ENCODE measurements at regions not wholly inside any gene's neighbourhood (a gene's known extent, or its start where the extent isn't known, plus 50 kb on each side); places are given as distances from the start of the nearest gene placed in this dataset.

DNA sequence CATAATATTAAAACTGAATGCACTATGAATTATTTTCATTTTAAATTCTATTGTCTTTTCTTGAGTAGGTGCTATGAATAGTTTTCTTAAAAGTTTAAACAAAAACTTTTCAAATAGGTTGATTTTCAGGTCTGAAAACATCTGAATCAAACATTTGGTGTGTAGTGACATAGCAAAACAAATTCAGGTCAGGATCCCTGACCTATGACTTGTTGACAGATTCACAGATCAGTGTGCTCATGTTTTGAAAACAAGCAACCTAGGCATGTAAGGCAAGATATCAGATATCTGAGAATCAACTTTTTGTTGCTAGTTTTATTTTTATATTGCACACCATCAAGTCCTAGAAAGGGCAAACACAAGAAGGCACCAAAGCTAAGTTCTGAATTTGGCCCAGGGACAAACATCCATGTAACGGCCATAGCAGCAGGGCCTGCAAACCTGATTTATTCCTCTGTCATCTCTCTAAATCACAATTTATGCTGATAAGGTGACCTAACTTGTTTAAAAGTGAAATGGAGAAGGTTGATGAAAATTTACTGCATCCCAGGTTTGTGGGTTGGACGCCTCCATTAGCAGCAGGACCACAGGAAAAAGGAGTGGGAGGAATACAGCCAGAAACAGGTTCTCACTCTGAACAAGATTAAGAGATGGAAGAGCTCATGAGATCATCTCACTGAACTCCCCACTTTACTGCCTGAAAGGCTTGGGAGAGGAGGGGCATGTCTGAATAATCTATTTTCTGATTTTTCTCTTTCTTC, 337.7 kb downstream of the KCNRG start:
- Mint-ChIP-seq H3K9me3 (ENCODE audit: insufficient read depth) (no peaks in the 10 kb centered on the region), H3K4me3 (no peak overlapping the region), H3K4me1 (peaks cover 20% of the 10 kb centered on the region), H3K27me3 (no peaks in the 10 kb centered on the region), H3K27ac (no peak overlapping the region)
- WGBS (ENCODE audit: insufficient coverage), result no CpG with 5 or more reads among the region's 2 CpGs
- TF ChIP-seq, protein P1, sequence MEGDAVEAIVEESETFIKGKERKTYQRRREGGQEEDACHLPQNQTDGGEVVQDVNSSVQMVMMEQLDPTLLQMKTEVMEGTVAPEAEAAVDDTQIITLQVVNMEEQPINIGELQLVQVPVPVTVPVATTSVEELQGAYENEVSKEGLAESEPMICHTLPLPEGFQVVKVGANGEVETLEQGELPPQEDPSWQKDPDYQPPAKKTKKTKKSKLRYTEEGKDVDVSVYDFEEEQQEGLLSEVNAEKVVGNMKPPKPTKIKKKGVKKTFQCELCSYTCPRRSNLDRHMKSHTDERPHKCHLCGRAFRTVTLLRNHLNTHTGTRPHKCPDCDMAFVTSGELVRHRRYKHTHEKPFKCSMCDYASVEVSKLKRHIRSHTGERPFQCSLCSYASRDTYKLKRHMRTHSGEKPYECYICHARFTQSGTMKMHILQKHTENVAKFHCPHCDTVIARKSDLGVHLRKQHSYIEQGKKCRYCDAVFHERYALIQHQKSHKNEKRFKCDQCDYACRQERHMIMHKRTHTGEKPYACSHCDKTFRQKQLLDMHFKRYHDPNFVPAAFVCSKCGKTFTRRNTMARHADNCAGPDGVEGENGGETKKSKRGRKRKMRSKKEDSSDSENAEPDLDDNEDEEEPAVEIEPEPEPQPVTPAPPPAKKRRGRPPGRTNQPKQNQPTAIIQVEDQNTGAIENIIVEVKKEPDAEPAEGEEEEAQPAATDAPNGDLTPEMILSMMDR (IDR thresholded peaks at IDR 0.05), result no peak
- TF ChIP-seq EZH2 (IDR thresholded peaks at IDR 0.05; ENCODE audit: borderline replicate concordance, insufficient read depth, low read depth, low read length, poor library complexity, severe bottlenecking), result no peak
- intact Hi-C loops (cut with micrococcal nuclease), result no loop called here
- no peaks in the 10 kb centered on the region for H3K27me3 ChIP-seq (replicated peaks in 1 of 4; ENCODE audit: control extremely low read depth in 1 of 4, control insufficient read depth in 3 of 4, insufficient read depth in 4 of 4, low read length in 3 of 4)
- no peak overlapping the region for H3K27ac ChIP-seq (ENCODE audit: low read length in 2 of 2)
- CTCF ChIA-PET, result no interaction called here
- H4K20me1 ChIP-seq (ENCODE audit: control insufficient read depth, insufficient read depth, low read length, poor library complexity, severe bottlenecking), result no peaks in the 10 kb centered on the region
- no peak overlapping the region for H3K9ac ChIP-seq (ENCODE audit: low read length)
- no peak overlapping the region for H3K4me2 ChIP-seq (replicated peaks; ENCODE audit: low read depth, low read length, poor library complexity, severe bottlenecking)
- no peak overlapping the region for H2AFZ ChIP-seq (ENCODE audit: insufficient read depth, low read depth, low read length, poor library complexity, severe bottlenecking)
- DNase-seq (no peak), ATAC-seq (ENCODE audit: low read depth) (no peak)
- POLR2A ChIA-PET, result no interaction called here
- H3K4me1 ChIP-seq (ENCODE audit: control insufficient read depth in 2 of 2, insufficient read depth in 2 of 2, low read length in 2 of 2), result peaks cover 14 to 15% of the 10 kb centered on the region in 2 donors
- no peaks in the 10 kb centered on the region for H3K9me3 ChIP-seq (ENCODE audit: control extremely low read depth in 1 of 3, control insufficient read depth in 2 of 3, insufficient read depth in 1 of 3, low read length in 2 of 3)
- no peaks in the 10 kb centered on the region for H3K79me2 ChIP-seq (ENCODE audit: control insufficient read depth, insufficient read depth, low read length)
- H3K36me3 ChIP-seq (replicated peaks in 1 of 2; ENCODE audit: control extremely low read depth in 1 of 2, control insufficient read depth in 1 of 2, extremely low read depth in 1 of 2, insufficient read depth in 2 of 2, low read length in 1 of 2), result no peaks in the 10 kb centered on the region
- no peak overlapping the region for H3K4me3 ChIP-seq (ENCODE audit: control extremely low read depth in 1 of 5, extremely low read depth in 1 of 5, insufficient read depth in 1 of 5, low read depth in 2 of 5, low read length in 4 of 5)

DNA sequence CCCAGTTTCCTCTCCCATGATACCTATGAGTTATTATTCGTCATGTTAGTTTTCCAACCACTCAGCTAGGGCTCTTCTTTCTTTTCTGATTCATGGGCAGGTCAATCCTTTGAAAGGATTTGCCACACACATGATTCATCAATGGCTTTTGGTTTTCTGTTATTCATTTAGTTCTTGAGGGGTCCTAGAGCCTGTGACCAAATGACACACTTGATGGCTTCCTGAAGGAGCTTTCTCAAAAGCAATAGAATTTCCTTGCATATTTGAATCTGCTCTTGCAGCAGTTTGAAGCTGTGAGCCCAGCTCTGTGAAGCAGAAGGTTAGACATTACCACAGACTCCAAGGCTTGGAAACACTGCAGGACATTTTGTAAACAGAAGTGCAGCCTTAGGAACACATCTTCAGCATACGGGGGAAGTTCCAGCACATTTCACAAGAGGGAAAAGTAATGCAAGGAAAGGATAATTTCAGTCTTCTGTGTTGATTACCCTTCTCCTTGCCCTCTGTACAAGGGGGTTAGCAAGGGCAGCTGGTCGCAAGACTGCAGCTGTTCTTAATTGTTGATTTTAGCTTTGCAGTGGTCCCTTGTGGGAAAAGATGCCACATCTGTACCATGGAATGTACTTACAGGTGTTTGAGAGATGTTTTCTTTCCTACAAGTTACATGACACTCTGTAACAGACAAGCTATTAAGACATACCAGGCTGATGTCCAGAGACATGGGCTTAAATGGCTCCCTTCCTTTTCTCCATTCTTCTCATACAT, 338.6 kb downstream of the KCNRG start:
- intact Hi-C loops (cut with micrococcal nuclease), result no loop called here
- Histone ChIP-seq H3K79me2 (ENCODE audit: control insufficient read depth, insufficient read depth, low read length) (no peaks in the 10 kb centered on the region), H3K27me3 (replicated peaks in 1 of 4; ENCODE audit: control extremely low read depth in 1 of 4, control insufficient read depth in 3 of 4, insufficient read depth in 4 of 4, low read length in 3 of 4) (no peaks in the 10 kb centered on the region), H3K36me3 (replicated peaks in 1 of 2; ENCODE audit: control extremely low read depth in 1 of 2, control insufficient read depth in 1 of 2, extremely low read depth in 1 of 2, insufficient read depth in 2 of 2, low read length in 1 of 2) (no peaks in the 10 kb centered on the region), H3K27ac (ENCODE audit: low read length in 2 of 2) (no peak overlapping the region), H2AFZ (ENCODE audit: insufficient read depth, low read depth, low read length, poor library complexity, severe bottlenecking) (no peak overlapping the region), H3K4me1 (ENCODE audit: control insufficient read depth in 2 of 2, insufficient read depth in 2 of 2, low read length in 2 of 2) (peaks cover 22% of the 10 kb centered on the region in 2 donors), H3K4me3 (ENCODE audit: control extremely low read depth in 1 of 5, extremely low read depth in 1 of 5, insufficient read depth in 1 of 5, low read depth in 2 of 5, low read length in 4 of 5) (no peak overlapping the region), H4K20me1 (ENCODE audit: control insufficient read depth, insufficient read depth, low read length, poor library complexity, severe bottlenecking) (no peaks in the 10 kb centered on the region), H3K9me3 (ENCODE audit: control extremely low read depth in 1 of 3, control insufficient read depth in 2 of 3, insufficient read depth in 1 of 3, low read length in 2 of 3) (no peaks in the 10 kb centered on the region), H3K4me2 (replicated peaks; ENCODE audit: low read depth, low read length, poor library complexity, severe bottlenecking) (no peak overlapping the region), H3K9ac (ENCODE audit: low read length) (no peak overlapping the region)
- Mint-ChIP-seq H3K4me3 (no peak overlapping the region), H3K27ac (no peak overlapping the region), H3K4me1 (peaks cover 27% of the 10 kb centered on the region), H3K9me3 (ENCODE audit: insufficient read depth) (no peaks in the 10 kb centered on the region), H3K27me3 (no peaks in the 10 kb centered on the region)
- no peak for DNase-seq
- ATAC-seq (ENCODE audit: low read depth), result no peak
- ChIA-PET CTCF (interaction anchor here (0.6 kb wide), 1 partner anchor 93 kb away, joined by 4 read pairs; no protein-coding TSS in a partner anchor), POLR2A (no interaction called here)
- no peak for TF ChIP-seq EZH2 (IDR thresholded peaks at IDR 0.05; ENCODE audit: borderline replicate concordance, insufficient read depth, low read depth, low read length, poor library complexity, severe bottlenecking)
- WGBS (ENCODE audit: insufficient coverage), result no CpG with 5 or more reads among the region's 3 CpGs
